NCI-H2196 (cell line): ENCODE measurements at regions not wholly inside any gene's neighbourhood (a gene's known extent, or its start where the extent isn't known, plus 50 kb on each side); places are given as distances from the start of the nearest gene placed in this dataset.

Experiments used
- DNase-seq: peaks from one replicate; lab custom pipeline; 2025; ENCODE audit not compliant: unreplicated experiment; lab: John Stamatoyannopoulos, UW

- no peak for DNase-seq
Observed at GRCh38 chr5:67311701-67312100, 115.1 kb upstream of the CD180 start.

GRCh38 chr5:67311208-67311607, 114.6 kb upstream of the CD180 start:
- no peak for DNase-seq

- no peak for DNase-seq
Observed at GRCh38 chr5:67310740-67311139, 114.1 kb upstream of the CD180 start.

- no peak for DNase-seq
Observed at GRCh38 chr5:67310169-67310568, 113.6 kb upstream of the CD180 start.

DNA sequence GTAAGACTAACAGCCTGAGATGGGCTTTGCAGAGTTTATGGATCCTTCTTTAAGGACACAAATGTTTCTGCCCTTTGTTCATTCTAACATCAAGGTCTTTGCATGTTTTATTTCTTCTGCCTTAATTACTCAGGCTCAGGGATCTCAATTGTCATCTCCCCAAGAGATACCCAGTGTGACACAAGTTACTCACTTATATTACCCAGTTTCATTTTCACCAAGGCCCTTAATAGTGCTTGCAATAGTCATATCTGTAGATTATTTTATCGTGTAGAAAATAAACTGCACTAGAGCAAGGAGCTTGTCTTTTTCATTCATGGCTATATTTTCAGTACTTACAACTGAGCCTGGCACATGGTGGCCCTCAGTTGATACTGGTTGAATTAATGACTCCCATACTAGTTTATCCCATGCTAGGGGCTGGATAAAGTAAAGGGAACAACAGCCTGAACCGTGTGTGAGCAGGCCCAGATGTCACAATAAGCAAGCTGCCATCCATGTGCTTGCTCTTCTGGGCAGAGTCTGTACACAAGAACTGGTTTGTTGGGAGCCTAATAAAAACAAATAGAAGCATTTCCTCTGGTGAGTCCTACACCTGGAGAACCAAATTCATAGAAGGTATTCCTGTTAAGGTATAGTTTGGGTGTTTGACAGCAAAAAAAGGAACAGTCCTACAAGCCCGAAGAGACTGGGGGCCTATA, 112.5 kb upstream of the CD180 start:
- DNase-seq = no peak

DNA sequence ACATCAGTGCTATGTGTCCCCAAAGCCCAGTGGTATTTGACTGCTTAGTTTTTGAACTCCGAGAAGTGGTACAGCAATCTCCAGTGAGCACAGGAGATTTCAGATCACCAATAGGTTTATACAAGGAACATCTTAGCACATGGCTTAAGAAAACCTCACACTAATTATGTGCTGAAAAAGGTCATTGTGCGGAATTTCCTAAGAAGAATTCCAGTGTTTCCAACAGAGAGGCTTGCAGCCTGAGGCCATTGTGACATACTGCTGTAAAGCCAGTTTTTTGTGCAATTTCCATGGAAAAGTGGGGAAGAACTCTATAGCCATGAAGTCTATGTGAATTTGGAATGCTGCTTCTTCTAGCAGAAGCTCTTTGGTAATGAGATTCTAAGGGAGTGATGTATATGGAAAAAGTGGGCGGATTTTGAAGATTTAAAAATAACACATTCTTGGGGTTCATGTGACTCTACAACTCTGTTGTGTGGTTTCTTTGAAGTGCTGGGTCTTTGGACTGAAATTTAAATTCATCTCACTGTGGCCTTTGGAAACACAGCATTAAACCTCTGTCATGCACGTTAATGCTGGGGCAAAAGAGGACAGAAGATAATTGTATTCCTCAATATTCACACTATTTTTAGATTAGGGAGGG, 110.5 kb upstream of the CD180 start:
- DNase-seq = no peak

DNA sequence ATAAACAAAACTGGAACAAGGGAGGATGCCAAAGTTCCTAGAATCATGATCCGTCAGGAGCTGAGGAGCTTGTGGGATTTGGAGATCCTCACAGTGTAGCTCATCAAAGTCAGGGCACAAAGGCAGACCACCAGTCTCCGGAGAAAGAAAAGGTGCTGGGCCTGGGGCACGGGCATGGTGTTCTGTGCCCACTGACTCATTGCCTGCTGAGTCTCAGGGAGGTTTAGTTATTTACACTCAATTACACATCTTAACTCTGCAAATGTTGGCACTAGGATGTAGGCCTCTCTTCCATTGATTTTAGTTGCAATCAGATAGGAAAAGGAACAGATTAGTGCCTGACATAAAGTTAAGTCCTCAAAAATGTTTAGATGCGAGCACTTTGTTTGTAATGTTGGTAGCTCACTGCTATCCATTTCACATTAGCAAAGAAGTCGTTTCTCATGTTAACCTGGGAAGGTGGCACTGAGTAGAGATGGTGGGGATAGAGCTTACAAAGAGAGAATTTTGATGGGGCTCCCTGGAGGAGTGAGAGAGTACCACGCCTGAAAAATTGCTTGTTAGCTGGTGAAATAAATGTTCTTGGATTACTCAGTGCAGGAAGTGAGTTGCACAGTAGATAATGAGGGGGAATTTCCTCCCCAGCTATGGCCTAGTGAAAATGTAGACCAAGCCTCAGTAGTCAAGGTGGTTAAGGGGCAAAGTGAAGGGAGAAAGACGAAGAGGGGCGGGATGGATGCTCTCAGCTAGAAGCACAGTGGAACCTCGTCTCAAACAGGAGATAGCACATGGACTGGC, 109.5 kb upstream of the CD180 start:
- DNase-seq = no peak

GRCh38 chr5:67305401-67305800, 108.8 kb upstream of the CD180 start:
- DNase-seq = no peak

DNA sequence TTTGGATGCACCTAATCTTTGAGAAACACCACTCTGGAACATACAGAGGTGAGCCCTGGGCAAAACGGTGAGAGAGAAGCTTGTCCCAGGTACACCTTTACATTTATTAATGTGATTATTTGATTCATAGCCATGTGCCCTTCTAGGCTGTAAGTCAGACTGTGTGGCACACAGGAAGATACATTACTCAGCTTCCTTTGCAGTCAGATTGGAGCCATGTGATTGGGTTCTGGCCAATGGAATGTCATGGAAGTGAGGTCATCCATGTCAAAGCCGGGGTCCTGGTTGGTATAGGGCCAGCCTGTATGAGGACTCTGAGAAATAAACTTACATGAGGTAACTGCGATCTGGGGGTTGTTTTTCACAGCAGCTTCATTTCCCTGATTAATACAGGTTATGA, 106.8 kb upstream of the CD180 start:
- DNase-seq = no peak

DNA sequence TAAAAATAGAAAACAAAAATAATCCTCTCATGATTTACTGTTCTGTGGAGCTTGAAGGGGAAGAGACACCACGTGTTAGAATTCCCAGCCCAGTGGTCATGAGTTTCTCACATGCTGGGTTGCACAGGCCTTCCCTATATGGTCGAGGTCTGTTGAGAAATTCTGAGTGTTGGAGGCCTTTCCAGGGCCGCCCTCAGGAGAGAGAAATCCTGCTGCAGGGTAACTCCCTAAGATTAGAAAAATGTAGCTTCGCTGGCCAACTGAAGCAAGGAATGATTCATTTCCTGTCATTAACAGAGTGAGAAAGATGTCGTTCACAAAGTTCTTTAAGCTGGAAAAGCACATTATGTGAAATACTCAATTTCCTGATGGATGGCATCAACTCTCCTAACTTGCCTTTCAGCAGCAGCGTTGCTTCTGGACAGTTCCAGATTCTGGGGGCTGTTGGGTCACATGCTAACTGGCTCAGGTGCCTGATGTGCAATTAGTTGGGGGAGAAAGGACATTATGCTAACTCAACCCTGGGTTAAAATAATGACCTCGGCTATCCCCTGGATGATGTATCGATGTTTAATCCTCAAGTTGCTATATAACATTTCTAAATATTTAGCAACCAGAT, 104.8 kb upstream of the CD180 start:
- no peak for DNase-seq

DNA sequence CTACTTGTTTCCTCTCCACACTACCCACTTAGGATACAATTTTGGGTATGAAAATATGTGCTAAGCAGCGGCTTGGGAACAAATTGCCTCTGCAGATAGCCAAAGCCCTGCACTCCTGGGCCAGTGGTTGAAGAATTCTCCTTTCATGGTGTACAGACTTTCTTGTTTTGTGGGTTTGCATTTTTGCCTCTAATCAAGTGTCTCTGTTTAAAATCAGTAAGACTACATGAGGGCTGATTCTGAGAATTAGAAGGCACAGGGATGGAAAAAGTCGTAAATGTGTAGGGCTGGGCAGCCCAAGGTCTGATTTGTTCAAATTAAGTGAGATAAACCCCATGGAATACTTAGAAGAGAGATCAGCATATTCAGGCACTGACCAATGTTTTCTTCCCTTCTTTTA, 103.7 kb upstream of the CD180 start:
- no peak for DNase-seq

DNA sequence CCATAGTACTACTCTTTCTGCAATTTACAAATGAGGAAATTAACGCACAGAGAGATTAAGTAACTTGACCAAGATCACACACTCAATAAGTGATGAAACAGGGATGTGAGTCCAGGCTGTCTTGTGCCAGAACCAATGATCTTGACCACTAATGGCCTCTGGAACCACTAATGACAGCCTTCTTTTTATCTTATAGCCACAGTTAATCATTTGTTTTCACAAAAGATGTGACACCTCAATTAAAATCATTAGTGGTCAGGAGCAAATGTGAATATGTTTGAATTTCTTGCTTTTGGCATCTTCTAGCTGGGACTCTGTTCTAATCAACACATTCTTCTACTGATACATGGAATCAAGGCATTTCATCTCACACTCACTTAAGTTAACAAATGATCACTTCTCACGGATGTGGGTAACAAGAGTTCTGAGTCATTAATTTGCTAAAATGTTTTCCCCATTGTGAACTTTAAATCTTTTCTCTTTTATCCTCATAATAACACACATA, 102.7 kb upstream of the CD180 start:
- DNase-seq = no peak

DNA sequence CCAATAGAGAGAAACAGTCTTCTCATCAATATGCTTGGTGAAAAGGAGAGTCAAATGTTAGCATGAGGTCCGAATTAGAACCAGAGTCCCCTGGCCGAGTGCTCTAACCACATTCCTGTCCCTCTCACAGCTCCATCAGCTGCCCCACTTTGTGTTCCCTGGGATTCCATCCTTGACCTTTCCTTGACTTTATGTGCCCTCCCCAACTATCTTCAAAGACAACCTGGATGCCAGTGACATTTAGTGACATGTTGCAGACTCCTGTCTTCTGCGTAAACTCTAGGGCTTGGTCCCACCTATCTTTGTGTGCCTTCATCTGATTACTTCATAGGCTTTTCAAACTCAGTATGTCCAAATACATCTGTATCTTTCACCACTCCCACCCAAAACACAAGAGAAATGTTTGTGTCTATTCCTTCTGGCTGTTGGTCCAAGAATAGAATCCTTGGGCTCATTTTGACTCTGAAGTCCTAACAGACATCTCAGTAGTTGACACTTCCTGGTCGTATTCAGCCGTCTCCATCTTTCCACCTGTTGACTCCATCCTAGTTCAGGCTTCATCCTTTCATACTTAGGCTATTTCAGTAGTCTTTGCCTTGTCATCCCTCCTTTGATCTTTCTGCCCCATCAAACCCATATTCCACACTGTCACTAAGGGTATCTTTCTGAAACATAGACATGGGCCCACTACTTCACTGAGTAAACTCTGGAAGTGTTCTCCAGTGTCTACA, 101.4 kb upstream of the CD180 start:
- DNase-seq = no peak

DNA sequence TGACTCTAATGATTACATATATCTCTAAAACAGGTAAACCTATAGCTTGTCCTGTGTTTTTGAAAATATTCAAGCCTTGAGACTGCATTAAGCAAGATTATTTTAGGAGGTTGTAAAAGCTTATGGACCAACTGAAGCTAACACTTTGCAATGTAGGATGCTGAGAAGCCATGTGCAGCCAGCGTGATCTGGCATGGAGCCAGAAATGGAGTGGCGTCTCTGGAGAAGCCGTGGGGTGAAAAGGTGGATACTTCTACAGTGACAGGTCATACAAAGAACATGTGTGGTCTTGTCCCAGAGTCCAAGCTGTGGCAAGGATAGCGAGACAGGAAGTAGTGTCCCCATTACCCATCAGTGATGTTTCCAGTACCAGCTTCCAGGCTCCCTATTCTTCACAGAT, 100.8 kb upstream of the CD180 start:
- DNase-seq = no peak

DNA sequence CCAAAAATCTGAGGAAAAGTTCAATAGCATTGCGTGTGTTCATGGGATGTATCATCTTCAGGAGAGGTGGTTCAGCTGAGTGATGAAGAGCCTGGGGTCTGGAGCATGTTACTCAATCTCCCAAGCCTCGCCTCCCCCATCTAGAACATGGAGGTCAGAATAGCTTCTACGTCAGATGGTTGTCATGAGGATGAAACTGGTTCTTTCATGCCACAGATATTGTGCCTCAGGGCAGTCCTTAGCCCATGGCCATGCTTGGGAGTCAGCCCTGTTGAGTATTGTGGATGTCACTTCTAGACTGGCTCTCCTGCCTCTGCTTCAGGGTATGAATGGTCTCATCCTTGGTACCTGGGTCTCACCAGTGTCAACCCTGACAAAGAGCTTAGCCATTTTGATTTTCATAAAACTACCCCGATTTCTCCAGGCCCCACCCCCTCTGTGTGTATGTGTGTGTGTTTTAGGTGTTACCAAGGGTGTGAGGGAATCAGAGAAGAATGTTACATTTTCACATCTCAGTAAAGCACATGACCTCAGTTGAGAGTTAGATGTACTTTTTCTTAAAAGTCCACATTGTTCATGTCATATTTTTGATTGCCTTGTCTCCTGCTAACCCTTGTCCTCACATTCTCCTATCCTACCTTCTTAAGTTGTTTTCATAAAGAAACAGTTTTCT, 97.8 kb upstream of the CD180 start:
- DNase-seq = no peak

DNA sequence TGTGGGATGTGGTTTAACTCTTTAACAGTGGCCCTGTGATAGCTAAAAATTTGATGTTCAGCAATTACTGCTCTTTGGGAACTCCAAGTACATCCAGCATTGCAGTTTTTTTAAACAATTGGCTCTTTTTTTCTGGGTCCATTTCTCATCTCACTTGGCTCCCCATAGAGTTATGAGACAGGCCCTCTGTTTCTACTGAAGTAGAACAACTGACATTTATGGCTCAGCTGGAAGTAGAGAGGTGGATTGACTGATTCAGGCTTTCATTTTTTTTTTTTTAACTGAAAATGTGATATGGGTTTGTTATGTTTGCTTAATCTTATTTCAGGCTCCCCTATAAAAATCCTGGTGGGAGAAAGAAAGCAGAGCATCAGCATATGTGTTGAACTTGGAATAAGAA, 96.6 kb upstream of the CD180 start:
- no peak for DNase-seq

GRCh38 chr5:67292201-67292940, 95.8 kb upstream of the CD180 start:
- no peak for DNase-seq

GRCh38 chr5:67291671-67292070, 95.1 kb upstream of the CD180 start:
- no peak for DNase-seq

GRCh38 chr5:67291066-67291465, 94.5 kb upstream of the CD180 start:
- no peak for DNase-seq

DNA sequence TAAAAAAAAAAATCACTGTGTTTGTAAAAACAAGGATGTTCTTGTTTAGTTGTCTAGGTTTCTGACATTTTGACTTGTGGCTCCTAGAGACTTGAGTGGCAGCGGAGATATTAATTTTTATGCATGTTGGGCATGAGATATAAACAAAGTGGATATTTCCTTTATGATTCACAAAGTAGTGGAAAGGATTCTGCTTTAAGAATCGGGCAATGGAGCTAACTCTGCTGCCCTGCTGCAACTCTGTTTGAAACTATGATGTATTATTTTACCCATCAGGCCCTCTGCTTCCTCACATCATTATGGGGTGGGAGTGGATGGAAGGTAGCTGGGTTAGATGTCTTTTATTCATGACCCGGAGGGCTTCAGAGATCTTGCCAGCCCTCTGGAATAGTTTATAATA, 94.1 kb upstream of the CD180 start:
- DNase-seq = no peak
